ENCODE measurements at regions not wholly inside any gene's neighbourhood (a gene's known extent, or its start where the extent isn't known, plus 50 kb on each side); places are given as distances from the start of the nearest gene placed in this dataset.

DNA sequence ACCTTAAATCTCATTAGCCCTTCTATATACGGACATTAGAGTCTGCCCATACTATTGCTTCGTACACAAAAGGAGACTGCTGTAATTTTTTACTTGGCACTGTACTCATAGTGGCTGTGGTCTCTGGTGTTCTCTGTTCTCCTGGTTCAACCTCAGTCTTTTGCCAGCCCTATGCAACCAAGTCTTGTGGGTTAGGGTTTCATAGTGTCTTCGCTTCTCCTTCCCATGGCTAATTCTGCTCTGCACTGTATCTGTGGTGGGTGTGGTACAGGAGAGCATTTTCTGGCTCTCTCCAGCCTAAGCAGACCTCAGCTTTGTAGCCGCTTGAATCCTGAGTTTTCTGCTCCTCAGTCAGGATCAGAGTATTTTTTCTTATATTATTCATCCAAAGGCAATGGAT lies 981.2 kb downstream of the SQOR start:
- no peak for ATAC-seq
- intact Hi-C loops (cut with DNase I) = no loop called here
- no peak for DNase-seq (ENCODE audit: missing footprints)

DNA sequence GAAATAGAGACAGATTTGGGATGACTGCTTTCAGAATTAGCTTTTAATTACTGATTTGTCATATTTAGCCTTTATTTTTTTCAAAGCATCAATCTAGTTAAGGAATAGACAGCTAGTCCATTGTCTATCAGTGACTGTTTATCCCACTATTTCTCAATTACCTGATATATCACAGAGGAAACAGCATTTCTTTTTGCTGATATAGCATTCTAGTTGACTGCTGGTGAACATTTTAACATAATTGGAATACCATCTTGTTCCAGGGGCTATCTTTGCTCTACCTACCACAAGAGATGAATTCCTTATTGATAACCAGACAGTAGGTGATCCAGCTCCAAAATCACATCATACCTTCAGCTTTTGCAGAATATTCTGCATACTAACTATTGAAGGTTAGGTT lies 982.7 kb downstream of the SQOR start:
- DNase-seq (ENCODE audit: missing footprints) (no peak), ATAC-seq (no peak)
- intact Hi-C loops (cut with DNase I) = no loop called here

- DNase-seq (ENCODE audit: missing footprints) (no peak), ATAC-seq (no peak)
- intact Hi-C loops (cut with DNase I) = no loop called here
Measured at GRCh38 chr15:46618984-46619383, 984.2 kb downstream of the SQOR start.

DNA sequence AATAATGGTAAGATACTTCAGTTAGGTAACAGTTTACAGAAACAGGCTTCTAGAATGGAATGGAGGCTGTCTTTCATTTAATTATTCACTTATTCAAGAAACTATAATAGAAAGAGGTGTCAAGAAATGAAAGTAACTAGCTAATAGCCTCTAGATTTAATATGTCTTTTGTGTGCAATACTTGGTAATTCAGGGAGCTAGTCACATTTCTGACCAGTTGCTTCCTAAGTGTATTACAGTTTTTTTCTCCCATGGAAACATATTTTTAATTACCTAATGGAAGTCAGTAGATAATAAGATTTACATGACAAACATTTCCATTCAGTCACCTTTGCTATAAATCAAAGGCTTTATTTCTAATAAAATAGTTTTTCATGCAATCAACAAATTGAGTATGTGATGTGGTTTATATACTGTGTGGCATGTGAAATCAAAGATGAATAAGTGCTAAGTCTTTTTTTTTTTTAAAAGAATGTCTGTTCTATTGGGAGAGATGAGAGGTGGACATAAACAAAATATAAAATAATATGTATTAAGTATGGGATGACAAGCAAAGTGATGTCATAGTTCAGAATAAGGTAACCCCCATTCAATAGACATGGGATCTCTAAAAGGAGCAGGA lies 985.7 kb downstream of the SQOR start:
- no peak for ATAC-seq
- intact Hi-C loops (cut with DNase I) = no loop called here
- no peak for DNase-seq (ENCODE audit: missing footprints)

- intact Hi-C loops (cut with DNase I) = no loop called here
- DNase-seq (ENCODE audit: missing footprints) (no peak), ATAC-seq (no peak)
Measured at GRCh38 chr15:46622851-46623250, 988.0 kb downstream of the SQOR start.

DNA sequence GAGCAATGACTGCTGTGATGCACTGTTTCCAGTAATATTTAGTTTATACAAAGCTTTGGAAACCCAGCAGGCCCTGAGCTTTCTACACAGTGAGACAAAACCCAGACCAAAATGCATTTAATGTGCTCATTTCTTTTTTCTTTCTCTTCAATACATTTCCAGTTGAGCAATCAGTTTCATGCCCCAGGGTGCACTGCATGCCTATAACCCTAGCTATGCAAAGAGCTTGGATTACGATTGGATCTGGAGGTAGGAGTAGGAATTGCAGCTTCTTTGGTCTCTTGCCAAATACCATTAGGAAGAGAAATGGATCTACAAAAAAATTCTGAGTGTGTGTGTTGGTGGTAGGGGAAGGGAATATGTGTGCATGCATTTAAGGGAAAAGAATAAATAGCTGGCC lies 1001.4 kb downstream of the SQOR start:
- DNase-seq (ENCODE audit: missing footprints) = no peak
- intact Hi-C loops (cut with DNase I) = no loop called here
- no peak for ATAC-seq

DNA sequence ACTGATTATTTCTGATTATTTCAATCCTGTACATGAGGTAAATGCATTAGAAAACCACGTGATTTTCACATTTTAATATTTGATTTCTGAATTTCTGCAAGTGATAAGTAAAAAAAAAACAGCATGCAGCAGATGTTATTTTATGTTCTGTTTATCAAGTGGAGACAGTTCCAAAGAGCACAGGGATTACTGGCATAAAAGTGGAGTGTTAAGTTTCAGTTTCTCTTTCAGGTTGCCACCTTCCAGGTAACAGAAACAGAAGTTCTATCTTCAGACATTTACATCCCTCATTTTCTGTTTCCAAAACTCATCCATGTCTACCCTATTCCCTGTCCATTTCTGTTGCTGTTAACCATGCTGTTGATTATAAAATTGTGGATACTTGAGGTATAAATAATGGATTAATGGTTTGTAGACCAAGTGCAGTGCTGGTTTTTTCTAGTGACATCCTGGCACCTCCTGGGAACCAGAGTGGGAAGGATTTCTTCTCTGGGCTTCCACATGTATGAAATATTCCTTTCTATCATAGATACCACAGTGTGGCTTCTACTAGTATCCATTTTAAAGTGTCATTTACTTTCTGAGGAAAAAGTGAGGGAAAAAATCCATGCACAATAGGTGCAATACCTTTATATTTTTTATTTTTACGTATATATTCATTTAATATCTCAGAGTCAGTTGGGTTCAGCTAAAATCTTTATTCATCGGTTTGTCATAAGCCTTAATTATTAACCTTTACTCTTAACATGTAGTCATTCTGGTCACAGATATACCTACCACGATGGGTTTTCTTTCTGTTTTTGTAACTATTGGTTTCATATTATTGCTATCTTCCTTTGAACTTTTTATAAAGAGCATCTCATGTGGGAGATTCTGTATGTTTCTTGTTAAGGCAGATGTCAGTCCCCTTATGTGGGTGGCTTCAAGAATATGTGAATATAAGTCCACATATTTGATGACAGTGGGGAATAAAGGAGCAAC lies 1010.0 kb downstream of the SQOR start:
- intact Hi-C loops (cut with DNase I) = no loop called here
- DNase-seq (ENCODE audit: missing footprints) (no peak), ATAC-seq (no peak)

DNA sequence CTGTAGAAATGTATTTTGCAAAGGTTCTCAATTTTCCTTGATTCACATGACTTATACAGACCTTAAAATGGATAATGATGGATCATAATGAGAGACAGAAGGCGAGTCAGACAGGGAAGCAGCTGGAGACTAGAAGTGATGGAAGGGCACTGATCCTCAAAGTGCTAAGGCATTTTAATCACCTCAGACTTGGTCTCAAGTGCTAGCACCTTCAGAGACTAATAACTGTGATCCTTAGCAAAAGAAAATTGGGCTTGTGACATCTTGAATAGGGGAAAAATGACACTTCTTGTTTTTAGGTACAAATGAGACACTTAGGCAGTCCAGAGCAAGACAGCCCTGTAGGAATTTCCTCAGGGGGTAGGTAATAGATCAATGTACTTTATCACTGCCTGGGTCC lies 1011.7 kb downstream of the SQOR start:
- intact Hi-C loops (cut with DNase I) = no loop called here
- ATAC-seq (no peak), DNase-seq (ENCODE audit: missing footprints) (no peak)

DNA sequence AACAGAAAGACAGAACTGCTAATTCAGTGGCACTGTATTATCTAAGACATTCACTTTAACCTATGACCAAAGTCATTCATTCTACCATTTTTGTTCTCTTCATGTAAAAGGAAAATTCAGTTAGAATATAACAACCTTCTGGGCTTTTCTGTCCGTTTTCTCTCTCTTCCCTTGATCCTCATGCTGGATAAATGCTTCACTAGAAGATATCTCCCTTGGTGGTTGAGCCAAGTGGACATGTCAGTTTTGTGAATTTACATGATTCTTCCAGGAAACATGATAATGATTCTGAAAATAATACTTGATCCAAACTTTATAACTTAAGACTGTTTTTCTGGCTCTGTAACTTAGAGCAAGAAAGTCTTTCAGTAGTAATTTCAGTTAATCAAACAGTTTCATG lies 1012.2 kb downstream of the SQOR start:
- ATAC-seq = no peak
- intact Hi-C loops (cut with DNase I) = no loop called here
- DNase-seq (ENCODE audit: missing footprints) = no peak

GRCh38 chr15:46652266-46652665 lies 1017.4 kb downstream of the SQOR start:
- DNase-seq (ENCODE audit: missing footprints) (no peak), ATAC-seq (no peak)
- intact Hi-C loops (cut with DNase I) = no loop called here

DNA sequence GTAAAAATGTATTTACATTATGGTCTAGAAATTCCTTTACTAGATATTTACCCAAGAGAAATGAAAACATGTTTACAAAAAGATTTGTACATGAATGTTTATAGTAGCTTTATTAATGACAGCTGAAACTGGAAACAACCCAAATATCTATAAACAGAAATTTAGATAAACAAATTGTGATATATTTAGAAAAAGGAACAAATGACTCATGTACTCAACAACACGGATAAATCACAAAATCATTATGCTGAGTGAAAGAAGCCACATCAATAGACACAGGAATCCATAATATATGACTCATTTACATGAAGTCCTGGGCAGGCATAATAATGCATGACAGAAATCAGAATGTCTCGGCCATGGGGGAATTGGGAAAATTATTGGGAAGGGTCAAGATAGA lies 1020.2 kb downstream of the SQOR start:
- no peak for DNase-seq (ENCODE audit: missing footprints)
- ATAC-seq = no peak
- intact Hi-C loops (cut with DNase I) = no loop called here

- intact Hi-C loops (cut with DNase I) = no loop called here
- ATAC-seq = no peak
- no peak for DNase-seq (ENCODE audit: missing footprints)
Measured at GRCh38 chr15:46660096-46660842, 1025.4 kb downstream of the SQOR start.

DNA sequence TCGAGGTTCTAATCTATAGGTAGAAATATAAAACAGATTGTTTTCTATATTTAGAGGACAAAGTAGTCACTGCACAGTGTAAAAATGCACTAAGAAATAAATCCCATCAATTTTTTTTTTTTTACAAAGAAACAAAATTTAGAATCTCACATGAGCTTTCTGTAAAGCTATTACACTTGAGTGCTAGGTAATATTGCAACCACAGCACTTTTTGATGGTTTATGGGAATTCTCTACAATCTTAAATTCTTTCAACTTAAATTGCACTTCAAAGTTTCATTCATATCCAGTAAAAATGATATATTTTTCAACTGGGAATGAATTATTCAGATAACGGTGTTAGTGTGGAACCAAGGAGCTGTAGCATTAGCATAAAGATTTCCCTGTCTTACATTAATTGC lies 1035.4 kb downstream of the SQOR start:
- intact Hi-C loops (cut with DNase I) = no loop called here
- DNase-seq (ENCODE audit: missing footprints) = no peak
- no peak for ATAC-seq

GRCh38 chr15:46671336-46671735 lies 1036.5 kb downstream of the SQOR start:
- intact Hi-C loops (cut with DNase I) = no loop called here
- no peak for ATAC-seq
- DNase-seq (ENCODE audit: missing footprints) = no peak

- no peak for DNase-seq (ENCODE audit: missing footprints)
- no peak for ATAC-seq
- intact Hi-C loops (cut with DNase I) = no loop called here
Measured at GRCh38 chr15:46672041-46672440, 1037.2 kb downstream of the SQOR start.

DNA sequence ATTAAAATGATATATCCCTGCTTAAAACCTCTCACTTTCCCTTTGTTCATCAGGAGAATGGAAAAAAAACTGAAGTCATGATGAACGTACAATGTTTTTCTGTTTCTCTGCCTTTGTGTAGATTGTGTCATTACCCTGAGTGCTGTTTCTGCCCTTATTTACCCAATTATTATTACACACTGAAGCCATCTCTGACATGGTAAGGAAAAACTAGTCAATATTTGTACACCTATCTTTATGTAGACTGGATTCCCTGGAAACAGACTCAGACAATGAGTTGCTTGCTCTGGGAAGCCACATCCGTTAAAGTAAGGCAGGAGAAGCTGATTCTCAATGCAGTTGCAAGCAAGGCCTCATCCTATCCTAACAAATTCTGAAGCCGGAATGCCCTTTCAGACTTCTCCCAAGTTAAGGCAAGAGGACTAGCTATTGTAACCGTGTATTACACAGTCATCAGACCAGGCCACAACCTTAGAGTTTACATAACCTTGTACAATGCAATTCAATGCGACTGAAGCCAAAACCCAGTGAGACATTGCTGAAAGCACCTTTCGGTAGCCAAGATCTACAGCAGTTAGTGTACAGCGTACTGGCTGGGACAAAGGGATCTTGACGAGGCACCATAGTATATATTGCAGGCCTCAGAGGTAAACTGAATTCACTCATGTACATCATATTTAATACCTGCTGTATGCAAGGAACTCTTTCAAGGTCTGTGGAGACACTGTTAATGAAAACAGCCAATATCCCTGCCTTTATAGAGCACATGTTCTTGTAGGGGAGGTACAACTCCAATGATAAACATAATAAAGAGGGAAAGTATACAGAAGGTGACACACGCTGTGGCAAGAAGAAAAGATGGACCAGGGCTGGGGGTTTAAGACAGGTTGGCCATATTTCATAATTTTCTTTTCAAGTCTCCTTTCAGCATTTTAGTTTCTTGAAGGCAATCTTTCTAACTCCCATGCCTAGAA lies 1040.8 kb upstream of the SEMA6D start:
- intact Hi-C loops (cut with DNase I) = no loop called here
- no peak for ATAC-seq

GRCh38 chr15:46677491-46677890 lies 1039.8 kb upstream of the SEMA6D start:
- no peak for ATAC-seq
- no peak for DNase-seq (ENCODE audit: missing footprints)
- intact Hi-C loops (cut with DNase I) = no loop called here

More for the DNA sequence above, 1040.8 kb upstream of the SEMA6D start:
- DNase-seq (ENCODE audit: missing footprints) = no peak

DNA sequence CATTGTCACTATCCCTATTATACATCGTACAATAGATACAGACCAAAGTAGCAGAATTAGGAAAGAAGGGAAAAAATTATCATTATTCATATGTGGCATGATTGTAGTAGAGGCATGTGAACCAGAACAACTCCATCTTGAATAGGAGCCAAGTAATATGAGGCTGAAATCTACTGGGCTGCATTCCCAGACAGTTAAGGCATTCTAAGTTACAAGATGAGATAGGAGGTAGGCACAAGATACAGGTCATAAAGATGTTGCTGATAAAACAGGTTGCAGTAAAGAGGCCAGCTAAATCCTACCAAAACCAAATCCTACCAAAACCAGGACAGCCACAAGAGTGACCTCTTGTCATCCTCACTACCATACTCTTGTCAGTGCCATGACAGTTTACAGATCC lies 1035.4 kb upstream of the SEMA6D start:
- intact Hi-C loops (cut with DNase I) = no loop called here
- ATAC-seq (no peak), DNase-seq (ENCODE audit: missing footprints) (no peak)
